ENCODE measurements at regions not wholly inside any gene's neighbourhood (a gene's known extent, or its start where the extent isn't known, plus 50 kb on each side); places are given as distances from the start of the nearest gene placed in this dataset.

DNA sequence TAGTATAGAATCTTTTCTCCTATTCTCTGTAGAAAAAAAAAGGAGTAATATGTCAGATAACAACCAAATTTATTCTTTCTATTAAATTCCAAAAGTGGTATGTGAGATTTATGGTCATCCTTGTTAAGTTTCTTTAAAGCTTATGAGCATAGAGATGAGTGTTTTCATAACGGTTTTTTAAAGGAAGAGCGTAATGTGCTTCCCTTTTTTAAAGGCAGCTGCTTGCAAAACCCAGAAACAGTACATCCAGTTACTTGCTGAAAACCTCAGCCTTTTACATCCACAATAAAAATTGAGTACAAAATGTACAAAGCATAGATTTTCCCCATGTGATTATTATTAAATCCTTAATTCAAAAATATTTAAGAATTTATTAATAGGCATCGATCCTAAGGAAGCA lies 53.6 kb upstream of the CD163 start:
- Histone ChIP-seq H3K4me3 (replicated peaks in 1 of 3; ENCODE audit: insufficient read depth in 1 of 3, low read depth in 1 of 3, low read length in 3 of 3) (no peak overlapping the region), H3K36me3 (ENCODE audit: control insufficient read depth in 2 of 2, extremely low read depth in 1 of 2, insufficient read depth in 2 of 2, low read length in 2 of 2) (no peaks in the 10 kb centered on the region), H3K79me2 (ENCODE audit: control insufficient read depth, insufficient read depth, low read length) (no peaks in the 10 kb centered on the region), H3K27ac (ENCODE audit: insufficient read depth, low read depth, low read length) (no peak overlapping the region), H3K9ac (replicated peaks; ENCODE audit: extremely low read depth, insufficient read depth, low read length) (no peak overlapping the region), H2AFZ (ENCODE audit: low read depth, low read length) (no peak overlapping the region), H3K9me1 (replicated peaks; ENCODE audit: control insufficient read depth, extremely low read depth, insufficient read depth, low read length) (no peaks in the 10 kb centered on the region), H3K9me3 (replicated peaks; ENCODE audit: control insufficient read depth, insufficient read depth, low read length) (no peaks in the 10 kb centered on the region), H3K27me3 (ENCODE audit: control insufficient read depth in 2 of 2, insufficient read depth in 2 of 2, low read length in 2 of 2) (no peaks in the 10 kb centered on the region), H3K4me1 (ENCODE audit: control insufficient read depth, extremely low read depth, insufficient read depth, low read length) (peaks cover 4% of the 10 kb centered on the region), H4K20me1 (replicated peaks; ENCODE audit: control insufficient read depth, extremely low read depth, insufficient read depth, low read length) (no peaks in the 10 kb centered on the region), H3K4me2 (ENCODE audit: insufficient read depth, low read length) (no peak overlapping the region)
- intact Hi-C loops (cut with micrococcal nuclease), result no loop called here
- TF ChIP-seq POLR2A (IDR thresholded peaks at IDR 0.05; ENCODE audit: low read depth, low read length), result no peak
- TF ChIP-seq MYC (IDR thresholded peaks at IDR 0.05; ENCODE audit: low read depth, low read length), result no peak
- TF ChIP-seq CTCF (IDR thresholded peaks at IDR 0.05; ENCODE audit: extremely low read depth in 1 of 2, insufficient read depth in 1 of 2, low read depth in 1 of 2, low read length in 2 of 2), result no peak
- TF ChIP-seq FOS (IDR thresholded peaks at IDR 0.05; ENCODE audit: borderline replicate concordance, insufficient read depth, low read length), result no peak
- TF ChIP-seq MAX (IDR thresholded peaks at IDR 0.05; ENCODE audit: insufficient read depth, insufficient read length), result no peak
- no peak for TF ChIP-seq GATA2 (IDR thresholded peaks at IDR 0.05; ENCODE audit: insufficient read depth, insufficient read length, low read depth, low read length)
- TF ChIP-seq EZH2 (IDR thresholded peaks at IDR 0.05; ENCODE audit: borderline replicate concordance, low read depth, low read length, severe bottlenecking), result no peak
- TF ChIP-seq POLR2AphosphoS5 (IDR thresholded peaks at IDR 0.05; ENCODE audit: insufficient read depth, low read depth, low read length), result no peak
- TF ChIP-seq JUN (IDR thresholded peaks at IDR 0.05; ENCODE audit: borderline replicate concordance, insufficient read depth, insufficient read length, low read depth), result no peak
- dilution Hi-C loops (cut with MboI; ENCODE audit: extremely low pct_ligation_motif_present, low sequenced_read_pairs), result no loop called here
- POLR2A ChIA-PET, result no interaction called here
- CTCF ChIA-PET, result no interaction called here
- FAIRE-seq (no peak), DNase-seq (ENCODE audit: low read depth, low spot score) (no peak)
- no TSS peak for BruUV-seq (replicated peaks)
